ENCODE measurements at regions not wholly inside any gene's neighbourhood (a gene's known extent, or its start where the extent isn't known, plus 50 kb on each side); places are given as distances from the start of the nearest gene placed in this dataset.

- no peak overlapping the region for H2AFZ ChIP-seq (replicated peaks)
- no peak overlapping the region for H3K9ac ChIP-seq
- peaks cover 9% of the 10 kb centered on the region for H3K9me3 Mint-ChIP-seq
- no peak overlapping the region for H3K4me3 ChIP-seq
- H3K36me3 Mint-ChIP-seq = no peaks in the 10 kb centered on the region
- no peak overlapping the region for H3K27ac Mint-ChIP-seq
- H3K79me2 ChIP-seq (ENCODE audit: low read depth) = no peaks in the 10 kb centered on the region
- H3F3A ChIP-seq (ENCODE audit: low read depth) = no peaks in the 10 kb centered on the region
- no peaks in the 10 kb centered on the region for H3K27me3 Mint-ChIP-seq (ENCODE audit: insufficient read depth, low read depth)
- TF ChIP-seq CTCF (IDR thresholded peaks at IDR 0.05) (no peak), EZH2phosphoT487 (IDR thresholded peaks at IDR 0.05) (no peak), EZH2 (IDR thresholded peaks at IDR 0.05) (no peak)
- DNase-seq (ENCODE audit: low spot score) = no peak
- H3K4me3 Mint-ChIP-seq = no peak overlapping the region
- no peaks in the 10 kb centered on the region for H3K36me3 ChIP-seq
- H3K4me1 ChIP-seq = no peaks in the 10 kb centered on the region
- H3K4me1 Mint-ChIP-seq = no peaks in the 10 kb centered on the region
- H3K27me3 ChIP-seq = peaks cover 7% of the 10 kb centered on the region
- H3K9me3 ChIP-seq (ENCODE audit: low read depth) = no peaks in the 10 kb centered on the region
- no peak overlapping the region for H3K27ac ChIP-seq
- H3K4me2 ChIP-seq = no peak overlapping the region
- H4K20me1 ChIP-seq (ENCODE audit: low read depth) = no peaks in the 10 kb centered on the region
Measured at GRCh38 chr1:42096554-42096953, 56.7 kb upstream of the GUCA2B start.

- Histone ChIP-seq H3K4me2 (no peak overlapping the region), H3K9ac (no peak overlapping the region), H4K20me1 (ENCODE audit: low read depth) (no peaks in the 10 kb centered on the region), H3K27ac (no peak overlapping the region), H3F3A (ENCODE audit: low read depth) (no peaks in the 10 kb centered on the region), H3K79me2 (ENCODE audit: low read depth) (no peaks in the 10 kb centered on the region), H3K9me3 (ENCODE audit: low read depth) (no peaks in the 10 kb centered on the region), H3K36me3 (peaks cover 7% of the 10 kb centered on the region), H3K27me3 (no peaks in the 10 kb centered on the region), H3K4me3 (no peak overlapping the region), H2AFZ (replicated peaks) (no peak overlapping the region), H3K4me1 (peaks cover 5% of the 10 kb centered on the region)
- Mint-ChIP-seq H3K36me3 (no peaks in the 10 kb centered on the region), H3K4me1 (no peaks in the 10 kb centered on the region), H3K4me3 (no peak overlapping the region), H3K9me3 (peaks cover 11% of the 10 kb centered on the region), H3K27ac (no peak overlapping the region), H3K27me3 (ENCODE audit: insufficient read depth, low read depth) (peaks cover 2% of the 10 kb centered on the region)
- DNase-seq (ENCODE audit: low spot score) = no peak
- TF ChIP-seq CTCF (IDR thresholded peaks at IDR 0.05) (no peak), EZH2 (IDR thresholded peaks at IDR 0.05) (no peak), EZH2phosphoT487 (IDR thresholded peaks at IDR 0.05) (no peak)
Measured at GRCh38 chr1:42089246-42089645, 64.0 kb upstream of the GUCA2B start.

GRCh38 chr1:42086146-42086545, 67.1 kb upstream of the GUCA2B start:
- H3K4me3 Mint-ChIP-seq = no peak overlapping the region
- H3K4me1 Mint-ChIP-seq = no peaks in the 10 kb centered on the region
- H3K79me2 ChIP-seq (ENCODE audit: low read depth) = no peaks in the 10 kb centered on the region
- H4K20me1 ChIP-seq (ENCODE audit: low read depth) = no peaks in the 10 kb centered on the region
- H3K4me3 ChIP-seq = no peak overlapping the region
- H3K9ac ChIP-seq = no peak overlapping the region
- peaks cover 5% of the 10 kb centered on the region for H3K4me1 ChIP-seq
- no peaks in the 10 kb centered on the region for H3K9me3 ChIP-seq (ENCODE audit: low read depth)
- peaks cover 2% of the 10 kb centered on the region for H3K27me3 Mint-ChIP-seq (ENCODE audit: insufficient read depth, low read depth)
- DNase-seq (ENCODE audit: low spot score) = no peak
- no peak for TF ChIP-seq CTCF (IDR thresholded peaks at IDR 0.05)
- TF ChIP-seq EZH2 (IDR thresholded peaks at IDR 0.05) = no peak
- TF ChIP-seq EZH2phosphoT487 (IDR thresholded peaks at IDR 0.05) = no peak
- no peaks in the 10 kb centered on the region for H3K27me3 ChIP-seq
- H3K36me3 ChIP-seq = peaks cover 7% of the 10 kb centered on the region
- H3K27ac Mint-ChIP-seq = no peak overlapping the region
- H2AFZ ChIP-seq (replicated peaks) = no peak overlapping the region
- H3K36me3 Mint-ChIP-seq = no peaks in the 10 kb centered on the region
- H3K9me3 Mint-ChIP-seq = peaks cover 11% of the 10 kb centered on the region
- no peak overlapping the region for H3K4me2 ChIP-seq
- H3F3A ChIP-seq (ENCODE audit: low read depth) = no peaks in the 10 kb centered on the region
- H3K27ac ChIP-seq = no peak overlapping the region

All from neural progenitor cell (in vitro differentiated cells).